Endothelial cell of umbilical vein (primary cell): ENCODE measurements at regions not wholly inside any gene's neighbourhood (a gene's known extent, or its start where the extent isn't known, plus 50 kb on each side); places are given as distances from the start of the nearest gene placed in this dataset.

ENCODE experiments used
- EZH2 ChIP-seq: IDR thresholded peaks from 2 replicates; pipeline ENCODE4 v1.6.1; 2012; ENCODE audit warnings: borderline replicate concordance, low read depth, mild to moderate bottlenecking, moderate library complexity, low read length, inconsistent platforms; ENCODE audit not compliant: severe bottlenecking
- POLR2A ChIP-seq: IDR thresholded peaks from 2 replicates; pipeline ENCODE4 v1.6.1; 2012; ENCODE audit warnings: low read depth, mild to moderate bottlenecking, control low read depth, low read length
- POLR2AphosphoS5 ChIP-seq: IDR thresholded peaks from 2 replicates; pipeline ENCODE4 v1.6.1; 2012; ENCODE audit warnings: low read depth, mild to moderate bottlenecking, control low read depth, low read length, moderate library complexity; ENCODE audit not compliant: insufficient read depth
- TF ChIP-seq, protein P1 (sequence below), 2 donors: IDR thresholded peaks; 1 replicate in 1 of 2; 2 replicates in 1 of 2; pipeline ENCODE4 v1.5.1; 2011; ENCODE audit warnings: low read length in 2 of 2, mild to moderate bottlenecking in 2 of 2, moderate library complexity in 2 of 2, control low read depth in 1 of 2, inconsistent platforms in 1 of 2, low read depth in 1 of 2; ENCODE audit not compliant: insufficient read depth in 1 of 2; ENCODE audit errors: extremely low read depth in 1 of 2

DNA sequence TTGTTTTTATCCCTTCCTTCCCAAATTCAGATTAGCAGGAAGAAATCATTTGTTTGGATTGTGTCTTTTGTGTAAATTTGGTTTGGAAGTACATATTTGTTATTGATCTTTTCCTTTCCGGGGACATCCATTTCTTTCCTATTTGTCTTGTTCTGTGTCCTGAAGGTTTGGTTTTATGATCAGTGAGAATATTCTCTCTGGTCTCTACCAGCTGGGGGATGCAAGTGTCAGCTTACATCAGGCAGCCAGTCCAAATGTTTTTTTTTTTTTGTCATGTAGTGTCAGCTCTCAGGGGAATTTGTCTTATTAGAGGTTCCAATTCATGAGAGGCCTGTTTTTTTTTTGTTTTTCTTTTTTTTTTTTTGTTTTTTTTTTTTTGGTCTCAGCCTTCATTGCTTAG, 479.2 kb upstream of the LRRC7 start:
- TF ChIP-seq EZH2 = no peak
- no peak for TF ChIP-seq POLR2AphosphoS5
- TF ChIP-seq, protein P1, sequence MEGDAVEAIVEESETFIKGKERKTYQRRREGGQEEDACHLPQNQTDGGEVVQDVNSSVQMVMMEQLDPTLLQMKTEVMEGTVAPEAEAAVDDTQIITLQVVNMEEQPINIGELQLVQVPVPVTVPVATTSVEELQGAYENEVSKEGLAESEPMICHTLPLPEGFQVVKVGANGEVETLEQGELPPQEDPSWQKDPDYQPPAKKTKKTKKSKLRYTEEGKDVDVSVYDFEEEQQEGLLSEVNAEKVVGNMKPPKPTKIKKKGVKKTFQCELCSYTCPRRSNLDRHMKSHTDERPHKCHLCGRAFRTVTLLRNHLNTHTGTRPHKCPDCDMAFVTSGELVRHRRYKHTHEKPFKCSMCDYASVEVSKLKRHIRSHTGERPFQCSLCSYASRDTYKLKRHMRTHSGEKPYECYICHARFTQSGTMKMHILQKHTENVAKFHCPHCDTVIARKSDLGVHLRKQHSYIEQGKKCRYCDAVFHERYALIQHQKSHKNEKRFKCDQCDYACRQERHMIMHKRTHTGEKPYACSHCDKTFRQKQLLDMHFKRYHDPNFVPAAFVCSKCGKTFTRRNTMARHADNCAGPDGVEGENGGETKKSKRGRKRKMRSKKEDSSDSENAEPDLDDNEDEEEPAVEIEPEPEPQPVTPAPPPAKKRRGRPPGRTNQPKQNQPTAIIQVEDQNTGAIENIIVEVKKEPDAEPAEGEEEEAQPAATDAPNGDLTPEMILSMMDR (IDR thresholded peaks at IDR 0.05; ENCODE audit: extremely low read depth in 1 of 2, insufficient read depth in 1 of 2, low read depth in 1 of 2, low read length in 2 of 2) = no peak
- no peak for TF ChIP-seq POLR2A
